Endodermal cell (in vitro differentiated cells): ENCODE measurements at regions not wholly inside any gene's neighbourhood (a gene's known extent, or its start where the extent isn't known, plus 50 kb on each side); places are given as distances from the start of the nearest gene placed in this dataset.
A peak's percentile ranks its signal among the peaks of the same experiment; 100 is the strongest.

ENCODE experiments used
- DNase-seq: peaks from one replicate; pipeline ENCODE4 v3.0.0-alpha.2; 2017
- H3K27ac ChIP-seq: 2 replicates; pipeline ENCODE4 v1.5.1; 2013; ENCODE audit warnings: mild to moderate bottlenecking, low read depth, low read length, moderate library complexity
- H3K27me3 ChIP-seq: 2 replicates; pipeline ENCODE4 v1.6.1; 2013; ENCODE audit warnings: mild to moderate bottlenecking, low read length, moderate library complexity; ENCODE audit not compliant: insufficient read depth, control insufficient read depth, poor library complexity, severe bottlenecking
- H3K36me3 ChIP-seq: 2 replicates; pipeline ENCODE4 v1.7.0; 2013; ENCODE audit warnings: mild to moderate bottlenecking, low read length, moderate library complexity; ENCODE audit not compliant: control insufficient read depth, insufficient read depth
- H3K4me1 ChIP-seq: one replicate; pipeline ENCODE4 v1.7.0; 2013; ENCODE audit warnings: low read length; ENCODE audit not compliant: control insufficient read depth, insufficient read depth
- H3K4me3 ChIP-seq: 2 replicates; pipeline ENCODE4 v1.5.1; 2013; ENCODE audit warnings: mild to moderate bottlenecking, low read length, moderate library complexity
- H3K9ac ChIP-seq: 2 replicates; pipeline ENCODE4 v1.6.1; 2013; ENCODE audit warnings: mild to moderate bottlenecking, low read length, moderate library complexity; ENCODE audit not compliant: poor library complexity, severe bottlenecking; ENCODE audit errors: extremely low read depth
- H3K9me3 ChIP-seq: 2 replicates; pipeline ENCODE4 v1.6.1; 2013; ENCODE audit warnings: mild to moderate bottlenecking, low read length, moderate library complexity; ENCODE audit not compliant: control insufficient read depth
- H3K27ac Mint-ChIP-seq: 2 replicates; pipeline ENCODE4 v1.8.0; 2020; ENCODE audit warnings: mixed read lengths
- H3K27me3 Mint-ChIP-seq: 2 replicates; pipeline ENCODE4 v1.8.0; 2021; ENCODE audit warnings: mild to moderate bottlenecking, mixed read lengths; ENCODE audit not compliant: insufficient read depth
- H3K36me3 Mint-ChIP-seq: 2 replicates; pipeline ENCODE4 v1.8.0; 2020; ENCODE audit warnings: low read depth, mixed read lengths
- H3K4me1 Mint-ChIP-seq: 2 replicates; pipeline ENCODE4 v1.8.0; 2020; ENCODE audit warnings: mixed read lengths
- H3K4me3 Mint-ChIP-seq: 2 replicates; pipeline ENCODE4 v1.8.0; 2020; ENCODE audit warnings: mild to moderate bottlenecking, moderate library complexity, mixed read lengths
- H3K9me3 Mint-ChIP-seq: 2 replicates; pipeline ENCODE4 v1.8.0; 2020; ENCODE audit warnings: mild to moderate bottlenecking, mixed read lengths
- WGBS, 2 experiments: methylation state at CpG; one replicate each; pipeline versions ENCODE4 v1.1.5 to v1.1.7; 2013; ENCODE audit warnings: missing lambda C conversion rate in 2 of 2, mixed read lengths in 1 of 2; ENCODE audit not compliant: insufficient coverage in 1 of 2, insufficient read length in 1 of 2; 5-methylcytosine and 5-hydroxymethylcytosine counted together
- TF ChIP-seq, protein P1 (sequence below): fragments of 200-600 bp; sonication (generic); conservative IDR thresholded peaks from 2 replicates; pipeline ENCODE4 v1.5.0; 2021; ENCODE audit warnings: antibody characterized with exemption, mild to moderate bottlenecking

DNA sequence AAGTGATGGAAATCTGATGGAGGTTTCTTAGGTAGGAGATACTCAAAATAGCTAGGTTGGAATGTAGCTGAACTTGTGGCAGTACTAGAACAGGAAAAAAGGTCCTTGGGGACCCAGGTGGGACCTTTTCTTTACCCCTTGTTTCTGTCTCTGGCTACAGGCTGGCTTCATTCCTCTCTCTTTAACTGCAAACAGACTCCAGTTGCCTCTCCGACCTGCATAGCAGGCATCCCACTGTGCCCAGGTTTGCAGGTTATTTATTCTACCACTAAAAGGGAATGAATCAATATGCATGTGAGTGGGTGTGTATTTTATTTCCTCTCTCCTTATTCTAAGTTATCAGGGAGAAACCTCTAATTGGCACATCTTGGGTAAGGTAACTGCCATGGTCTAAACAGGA is 758.1 kb downstream of the MED13L start:
- TF ChIP-seq, protein P1, sequence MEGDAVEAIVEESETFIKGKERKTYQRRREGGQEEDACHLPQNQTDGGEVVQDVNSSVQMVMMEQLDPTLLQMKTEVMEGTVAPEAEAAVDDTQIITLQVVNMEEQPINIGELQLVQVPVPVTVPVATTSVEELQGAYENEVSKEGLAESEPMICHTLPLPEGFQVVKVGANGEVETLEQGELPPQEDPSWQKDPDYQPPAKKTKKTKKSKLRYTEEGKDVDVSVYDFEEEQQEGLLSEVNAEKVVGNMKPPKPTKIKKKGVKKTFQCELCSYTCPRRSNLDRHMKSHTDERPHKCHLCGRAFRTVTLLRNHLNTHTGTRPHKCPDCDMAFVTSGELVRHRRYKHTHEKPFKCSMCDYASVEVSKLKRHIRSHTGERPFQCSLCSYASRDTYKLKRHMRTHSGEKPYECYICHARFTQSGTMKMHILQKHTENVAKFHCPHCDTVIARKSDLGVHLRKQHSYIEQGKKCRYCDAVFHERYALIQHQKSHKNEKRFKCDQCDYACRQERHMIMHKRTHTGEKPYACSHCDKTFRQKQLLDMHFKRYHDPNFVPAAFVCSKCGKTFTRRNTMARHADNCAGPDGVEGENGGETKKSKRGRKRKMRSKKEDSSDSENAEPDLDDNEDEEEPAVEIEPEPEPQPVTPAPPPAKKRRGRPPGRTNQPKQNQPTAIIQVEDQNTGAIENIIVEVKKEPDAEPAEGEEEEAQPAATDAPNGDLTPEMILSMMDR = no peak
- H3K36me3 Mint-ChIP-seq = no peaks in the 10 kb centered on the region
- no peak overlapping the region for H3K4me3 Mint-ChIP-seq
- Histone ChIP-seq H3K36me3 (no peaks in the 10 kb centered on the region), H3K4me3 (no peak overlapping the region), H3K4me1 (no peaks in the 10 kb centered on the region), H3K27ac (no peak overlapping the region), H3K9me3 (peaks cover 21% of the 10 kb centered on the region), H3K9ac (no peak overlapping the region), H3K27me3 (no peaks in the 10 kb centered on the region)
- peaks cover 16% of the 10 kb centered on the region for H3K4me1 Mint-ChIP-seq
- peaks cover 17% of the 10 kb centered on the region for H3K27me3 Mint-ChIP-seq
- DNase-seq = peak; percentile 60
- H3K9me3 Mint-ChIP-seq = peaks cover 26% of the 10 kb centered on the region
- no peak overlapping the region for H3K27ac Mint-ChIP-seq
- 40% methylated on average over 1 of the region's 1 CpG; no CpG with 5 or more reads in 1 of the 2 experiments for WGBS, 2 experiments

DNA sequence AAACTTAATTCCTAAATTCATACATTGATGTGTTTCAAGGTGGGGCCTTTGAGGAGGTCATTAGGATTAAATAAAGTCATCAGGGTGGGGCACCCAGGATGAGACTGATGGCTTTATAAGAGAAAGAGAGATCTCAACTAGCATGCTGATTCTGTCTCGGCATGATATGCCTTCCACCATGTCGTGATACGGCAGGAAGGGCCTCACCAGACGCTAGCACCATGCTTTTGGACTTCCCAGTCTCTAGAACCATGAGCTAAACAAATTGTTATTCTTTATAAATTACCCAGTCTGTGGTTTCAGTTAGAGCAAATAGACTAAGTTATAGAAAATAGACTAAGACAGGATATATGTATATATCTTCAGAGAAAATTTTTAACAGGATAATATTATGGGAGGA is 759.6 kb downstream of the MED13L start:
- Histone ChIP-seq H3K27me3 (no peaks in the 10 kb centered on the region), H3K27ac (no peak overlapping the region), H3K4me3 (no peak overlapping the region), H3K36me3 (no peaks in the 10 kb centered on the region), H3K9me3 (peaks cover 33% of the 10 kb centered on the region), H3K4me1 (no peaks in the 10 kb centered on the region), H3K9ac (no peak overlapping the region)
- peaks cover 16% of the 10 kb centered on the region for H3K4me1 Mint-ChIP-seq
- no peak overlapping the region for H3K4me3 Mint-ChIP-seq
- peaks cover 20% of the 10 kb centered on the region for H3K27me3 Mint-ChIP-seq
- TF ChIP-seq, protein P1 = no peak
- H3K36me3 Mint-ChIP-seq = no peaks in the 10 kb centered on the region
- H3K27ac Mint-ChIP-seq = no peak overlapping the region
- 93 to 100% methylated on average over 3 to 4 of the region's 4 CpGs for WGBS, 2 experiments
- DNase-seq = no peak
- peaks cover 36% of the 10 kb centered on the region for H3K9me3 Mint-ChIP-seq

- no peak overlapping the region for H3K27ac Mint-ChIP-seq
- Histone ChIP-seq H3K9ac (no peak overlapping the region), H3K4me1 (peaks cover 6% of the 10 kb centered on the region), H3K4me3 (no peak overlapping the region), H3K9me3 (peaks cover 23% of the 10 kb centered on the region), H3K36me3 (no peaks in the 10 kb centered on the region), H3K27ac (no peak overlapping the region), H3K27me3 (peaks cover 6% of the 10 kb centered on the region)
- H3K27me3 Mint-ChIP-seq = peaks cover 58% of the 10 kb centered on the region
- TF ChIP-seq, protein P1 = no peak
- no peaks in the 10 kb centered on the region for H3K36me3 Mint-ChIP-seq
- DNase-seq = peak; percentile 67
- no peak overlapping the region for H3K4me3 Mint-ChIP-seq
- peaks cover 27% of the 10 kb centered on the region for H3K9me3 Mint-ChIP-seq
- peaks cover 28% of the 10 kb centered on the region for H3K4me1 Mint-ChIP-seq
Measured at GRCh38 chr12:115511986-115512711, 765.3 kb downstream of the MED13L start.
